GM20000 (cell line): ENCODE measurements at regions not wholly inside any gene's neighbourhood (a gene's known extent, or its start where the extent isn't known, plus 50 kb on each side); places are given as distances from the start of the nearest gene placed in this dataset.
A peak's percentile ranks its signal among the peaks of the same experiment; 100 is the strongest.

Experiments used
- DNase-seq: peaks from one replicate; pipeline ENCODE4 v3.0.0; 2012; ENCODE audit warnings: low spot score
- CTCF ChIP-seq: IDR thresholded peaks from 2 replicates; pipeline ENCODE4 v1.5.1; 2012; ENCODE audit warnings: mild to moderate bottlenecking, control low read depth; ENCODE audit errors: extremely low read depth, missing control alignments

- no peak for DNase-seq
- no peak for TF ChIP-seq CTCF
Observed at GRCh38 chr11:97110376-97110775, 720.6 kb downstream of the JRKL start.

- no peak for TF ChIP-seq CTCF
- DNase-seq, result no peak
Observed at GRCh38 chr11:97111559-97111958, 721.7 kb downstream of the JRKL start.

- no peak for TF ChIP-seq CTCF
- DNase-seq, result no peak
Observed at GRCh38 chr11:97118614-97119200, 728.9 kb downstream of the JRKL start.

GRCh38 chr11:97123237-97123636 lies 733.4 kb downstream of the JRKL start:
- TF ChIP-seq CTCF, result no peak
- DNase-seq, result no peak

GRCh38 chr11:97136067-97136466 lies 746.3 kb downstream of the JRKL start:
- no peak for TF ChIP-seq CTCF
- DNase-seq, result no peak

GRCh38 chr11:97140885-97141494 lies 751.2 kb downstream of the JRKL start:
- peak; percentile 10 for TF ChIP-seq CTCF
- DNase-seq, result peak; percentile 7

GRCh38 chr11:97143463-97143862 lies 753.6 kb downstream of the JRKL start:
- no peak for TF ChIP-seq CTCF
- DNase-seq, result no peak
